ENCODE measurements at regions not wholly inside any gene's neighbourhood (a gene's known extent, or its start where the extent isn't known, plus 50 kb on each side); places are given as distances from the start of the nearest gene placed in this dataset.
"Not testable (repeated sequence)": the region's sequence is repeated elsewhere in the genome, so short reads cannot be mapped to it uniquely, and the experiment has no call there.

DNA sequence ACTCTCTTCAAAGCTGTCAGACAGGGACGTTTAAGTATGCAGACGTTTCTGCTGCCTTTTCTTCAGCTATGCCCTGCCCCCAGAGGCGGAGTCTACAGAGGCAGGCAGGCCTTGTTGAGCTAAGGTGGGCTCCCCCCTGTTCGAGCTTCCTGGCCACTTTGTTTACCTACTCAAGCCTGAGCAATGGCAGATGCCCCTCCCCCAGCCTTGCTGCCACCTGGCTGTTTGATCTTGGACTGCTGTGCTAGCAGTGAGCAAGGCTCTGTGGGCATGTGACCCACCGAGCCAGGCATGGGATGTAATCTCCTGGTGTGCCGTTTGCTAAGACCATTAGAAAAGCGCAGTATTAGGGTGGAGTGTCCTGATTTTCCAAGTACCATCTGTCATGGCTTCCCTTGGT, 900.4 kb upstream of the MDGA2 start:
- FAIRE-seq = no peak
- TF ChIP-seq, protein P1, sequence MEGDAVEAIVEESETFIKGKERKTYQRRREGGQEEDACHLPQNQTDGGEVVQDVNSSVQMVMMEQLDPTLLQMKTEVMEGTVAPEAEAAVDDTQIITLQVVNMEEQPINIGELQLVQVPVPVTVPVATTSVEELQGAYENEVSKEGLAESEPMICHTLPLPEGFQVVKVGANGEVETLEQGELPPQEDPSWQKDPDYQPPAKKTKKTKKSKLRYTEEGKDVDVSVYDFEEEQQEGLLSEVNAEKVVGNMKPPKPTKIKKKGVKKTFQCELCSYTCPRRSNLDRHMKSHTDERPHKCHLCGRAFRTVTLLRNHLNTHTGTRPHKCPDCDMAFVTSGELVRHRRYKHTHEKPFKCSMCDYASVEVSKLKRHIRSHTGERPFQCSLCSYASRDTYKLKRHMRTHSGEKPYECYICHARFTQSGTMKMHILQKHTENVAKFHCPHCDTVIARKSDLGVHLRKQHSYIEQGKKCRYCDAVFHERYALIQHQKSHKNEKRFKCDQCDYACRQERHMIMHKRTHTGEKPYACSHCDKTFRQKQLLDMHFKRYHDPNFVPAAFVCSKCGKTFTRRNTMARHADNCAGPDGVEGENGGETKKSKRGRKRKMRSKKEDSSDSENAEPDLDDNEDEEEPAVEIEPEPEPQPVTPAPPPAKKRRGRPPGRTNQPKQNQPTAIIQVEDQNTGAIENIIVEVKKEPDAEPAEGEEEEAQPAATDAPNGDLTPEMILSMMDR (IDR thresholded peaks at IDR 0.05; ENCODE audit: insufficient read depth, missing control alignments) = no peak
- no peak for DNase-seq (ENCODE audit: insufficient read length, low spot score)

DNA sequence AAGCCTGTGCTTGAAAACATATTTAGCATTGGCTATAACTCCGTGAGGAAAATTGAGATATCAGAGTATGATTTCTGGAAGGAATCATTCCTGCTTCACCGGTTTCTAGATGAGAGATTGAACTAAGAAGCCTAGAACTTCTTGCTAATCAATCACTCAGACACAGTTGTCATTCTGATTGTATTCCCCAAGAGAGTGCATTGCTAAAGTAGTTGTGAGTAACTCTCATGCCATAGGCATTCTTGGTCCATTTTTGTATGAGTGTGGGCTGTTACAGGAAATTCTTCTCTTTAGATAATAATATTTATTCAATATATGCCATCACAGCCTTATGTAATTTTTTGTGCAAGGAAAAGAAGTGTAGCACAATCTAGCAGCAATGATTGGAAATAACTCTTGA, 893.3 kb upstream of the MDGA2 start:
- DNase-seq (ENCODE audit: insufficient read length, low spot score) (no peak), FAIRE-seq (no peak)
- TF ChIP-seq, protein P1 (IDR thresholded peaks at IDR 0.05; ENCODE audit: insufficient read depth, missing control alignments) = no peak

DNA sequence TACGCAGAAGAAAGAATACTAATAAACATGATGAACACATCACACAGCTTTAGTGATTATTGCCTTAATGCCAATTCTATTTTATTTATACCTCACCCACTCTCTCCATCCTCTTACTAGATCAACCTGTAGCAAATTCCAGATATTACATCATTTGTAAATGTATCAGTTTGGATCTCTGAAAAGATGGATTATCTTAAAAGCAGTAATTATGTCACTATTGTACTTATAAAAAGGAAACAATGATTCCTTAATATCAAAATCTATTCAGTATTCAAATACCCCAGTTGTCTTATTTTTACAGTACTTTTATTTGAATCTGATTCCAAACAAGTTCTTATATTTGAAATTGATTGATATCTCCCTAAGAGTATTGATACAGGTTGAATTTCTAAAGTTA, 892.8 kb upstream of the MDGA2 start:
- TF ChIP-seq, protein P1 (IDR thresholded peaks at IDR 0.05; ENCODE audit: insufficient read depth, missing control alignments) = no peak

DNA sequence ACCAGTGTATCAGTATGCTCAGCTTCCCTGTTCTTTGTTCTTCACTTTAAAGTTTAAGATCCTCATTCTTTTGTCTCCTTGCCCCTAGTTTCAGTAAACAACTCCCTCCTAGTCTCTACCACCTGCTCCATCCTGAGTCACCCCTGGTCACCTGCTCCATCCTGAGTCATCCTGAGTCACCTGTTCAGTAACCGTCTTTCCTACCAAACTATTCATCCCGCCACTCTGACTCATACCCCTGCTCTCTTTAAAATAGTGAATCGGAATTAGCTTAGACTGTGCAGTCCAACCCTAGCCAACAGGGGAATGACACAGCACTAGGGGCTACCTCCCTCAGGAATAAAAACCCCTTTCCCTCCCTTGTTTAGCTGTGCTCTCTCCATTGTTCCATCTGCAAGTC, 888.1 kb upstream of the MDGA2 start:
- DNase-seq (ENCODE audit: insufficient read length, low spot score) (no peak), FAIRE-seq (no peak)
- TF ChIP-seq, protein P1 (IDR thresholded peaks at IDR 0.05; ENCODE audit: insufficient read depth, missing control alignments) = no peak

More for the DNA sequence above, 892.8 kb upstream of the MDGA2 start:
- no peak for FAIRE-seq
- DNase-seq (ENCODE audit: insufficient read length, low spot score) = no peak

DNA sequence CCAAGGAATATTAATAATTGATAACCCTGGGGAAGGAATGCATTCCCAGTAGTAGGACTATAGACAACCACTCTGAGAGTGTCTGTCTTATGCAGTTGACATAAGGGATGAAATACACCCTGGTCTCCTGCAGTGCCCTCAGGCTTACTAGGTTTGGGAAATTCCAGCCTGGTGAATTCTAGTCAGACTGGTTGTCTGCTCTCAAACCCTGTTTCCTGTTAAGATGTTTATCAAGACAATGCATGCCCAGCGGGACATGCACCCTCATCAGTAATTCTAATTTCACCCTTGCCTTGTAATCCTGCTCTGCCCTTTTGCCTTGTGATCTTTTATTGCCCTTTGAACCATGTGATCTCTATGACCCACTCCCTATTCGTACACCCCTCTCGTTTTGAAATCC, 886.0 kb upstream of the MDGA2 start:
- not testable (repeated sequence) for FAIRE-seq; DNase-seq (ENCODE audit: insufficient read length, low spot score)

DNA sequence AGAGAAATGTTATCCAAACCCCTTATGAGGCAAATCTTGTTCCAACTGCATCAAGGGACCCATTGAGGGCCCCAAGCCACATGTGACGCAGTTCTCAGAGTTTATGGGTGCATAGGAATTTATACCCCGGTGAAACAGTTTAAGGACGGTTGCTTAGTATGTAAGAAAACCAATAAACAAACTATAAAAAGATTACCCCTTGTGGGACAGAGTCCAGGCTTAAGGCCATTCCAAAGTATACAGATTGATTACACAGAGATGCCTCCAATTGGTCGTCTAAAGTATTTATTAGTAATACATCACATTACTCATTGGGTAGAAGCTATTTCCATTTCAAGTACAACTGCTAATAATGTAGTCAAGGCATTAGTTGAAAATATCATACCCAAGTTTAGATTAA, 885.0 kb upstream of the MDGA2 start:
- TF ChIP-seq, protein P1 (IDR thresholded peaks at IDR 0.05; ENCODE audit: insufficient read depth, missing control alignments) = no peak
- DNase-seq (ENCODE audit: insufficient read length, low spot score) (no peak), FAIRE-seq (no peak)

DNA sequence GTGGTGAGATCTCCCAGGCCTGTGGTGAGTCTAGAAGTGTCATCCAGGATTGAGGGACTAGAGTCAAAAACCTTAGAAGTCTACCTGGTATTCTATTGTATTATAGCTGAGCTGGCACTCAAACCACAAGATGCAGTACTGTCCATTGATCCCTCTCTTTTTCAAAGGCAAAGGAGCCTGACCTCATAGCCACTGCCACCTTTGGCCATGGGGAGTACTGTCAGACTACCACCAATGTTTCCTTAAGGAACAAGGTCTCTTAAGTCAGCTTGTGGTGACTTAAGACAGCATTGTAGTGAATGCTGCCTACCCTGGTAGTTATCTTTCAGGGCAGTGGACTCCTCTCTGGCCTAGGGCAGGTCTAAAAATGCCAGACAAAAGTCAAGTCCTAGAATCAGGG, 878.0 kb upstream of the MDGA2 start:
- DNase-seq (ENCODE audit: insufficient read length, low spot score) (no peak), FAIRE-seq (no peak)
- TF ChIP-seq, protein P1 (IDR thresholded peaks at IDR 0.05; ENCODE audit: insufficient read depth, missing control alignments) = no peak

DNA sequence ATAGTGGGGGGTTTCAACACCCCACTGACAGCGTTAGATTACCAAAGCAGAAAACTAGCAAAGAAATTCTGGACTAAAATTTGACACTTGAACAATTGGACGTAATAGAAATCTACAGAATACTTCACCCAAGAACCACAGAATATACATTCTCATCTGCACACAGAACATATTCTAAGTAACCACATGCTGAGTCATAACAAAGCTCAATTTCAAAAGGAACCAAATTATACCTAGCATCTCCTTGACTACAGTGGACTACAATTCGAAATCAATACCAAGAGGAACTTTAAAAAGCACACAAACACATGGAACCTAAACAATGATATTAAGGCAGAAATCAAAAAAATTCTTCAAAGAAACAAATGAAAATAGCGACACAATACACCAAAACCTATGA, 871.6 kb upstream of the MDGA2 start:
- TF ChIP-seq, protein P1 (IDR thresholded peaks at IDR 0.05; ENCODE audit: insufficient read depth, missing control alignments) = no peak
- no peak for DNase-seq (ENCODE audit: insufficient read length, low spot score)
- no peak for FAIRE-seq
